Lower lobe of right lung (tissue), 2 donors: ENCODE measurements at regions not wholly inside any gene's neighbourhood (a gene's known extent, or its start where the extent isn't known, plus 50 kb on each side); places are given as distances from the start of the nearest gene placed in this dataset.
A peak's percentile ranks its signal among the peaks of the same experiment; 100 is the strongest.

Experiments
- ATAC-seq, 2 donors: fragments of 200-7000 bp; cut with Tn5 transposase; one replicate each; pipeline ENCODE4 v1.9.1; 2020 to 2022; ENCODE audit warnings: mild to moderate bottlenecking in 2 of 2, moderate library complexity in 2 of 2
- DNase-seq: peaks from one replicate; pipeline ENCODE4 v3.0.0-alpha.2; 2020
- H3K27ac ChIP-seq: fragments of 200-600 bp; one replicate; pipeline ENCODE4 v1.8.0; 2022
- H3K27me3 ChIP-seq: fragments of 200-600 bp; one replicate; pipeline ENCODE4 v1.8.0; 2022; ENCODE audit warnings: low read depth
- H3K36me3 ChIP-seq: fragments of 200-600 bp; one replicate; pipeline ENCODE4 v1.8.0; 2022; ENCODE audit warnings: mild to moderate bottlenecking
- H3K4me1 ChIP-seq: fragments of 200-600 bp; one replicate; pipeline ENCODE4 v1.8.0; 2022
- H3K4me3 ChIP-seq: fragments of 200-600 bp; one replicate; pipeline ENCODE4 v1.8.0; 2022; ENCODE audit warnings: mild to moderate bottlenecking
- H3K9me3 ChIP-seq: fragments of 200-600 bp; one replicate; pipeline ENCODE4 v1.8.0; 2022
- CTCF ChIP-seq: fragments of 200-600 bp; IDR thresholded peaks from one replicate; pipeline ENCODE4 v1.8.0; 2022; ENCODE audit warnings: antibody characterized with exemption, mild to moderate bottlenecking
- intact Hi-C: fragments of 100-400 bp; cut with DNase I; formaldehyde crosslinking; loops from one replicate; pipeline ENCODE4 v1.11.0; 2022
- donor health status: DM: no; HTN: yes; CAD: no; lungs with severe emphysema.

GRCh38 chr18:22307528-22307927, 110.2 kb downstream of the CTAGE1 start:
- intact Hi-C loops: no loop called here
- ATAC-seq: peak; percentile 43 to 51
- Histone ChIP-seq H3K4me1 (no peaks in the 10 kb centered on the region), H3K9me3 (no peaks in the 10 kb centered on the region), H3K27me3 (no peaks in the 10 kb centered on the region), H3K36me3 (no peaks in the 10 kb centered on the region), H3K4me3 (no peak overlapping the region), H3K27ac (no peak overlapping the region)
- no peak for DNase-seq
- no peak for TF ChIP-seq CTCF

GRCh38 chr18:22303927-22304326, 113.8 kb downstream of the CTAGE1 start:
- no peak for TF ChIP-seq CTCF
- DNase-seq: no peak
- H3K27me3 ChIP-seq: no peaks in the 10 kb centered on the region
- no peaks in the 10 kb centered on the region for H3K36me3 ChIP-seq
- H3K4me3 ChIP-seq: no peak overlapping the region
- intact Hi-C loops: no loop called here
- no peaks in the 10 kb centered on the region for H3K4me1 ChIP-seq
- no peak overlapping the region for H3K27ac ChIP-seq
- ATAC-seq: no peak
- H3K9me3 ChIP-seq: no peaks in the 10 kb centered on the region

GRCh38 chr18:22302144-22302543, 115.6 kb downstream of the CTAGE1 start:
- TF ChIP-seq CTCF: no peak
- H3K4me1 ChIP-seq: no peaks in the 10 kb centered on the region
- H3K4me3 ChIP-seq: no peak overlapping the region
- ATAC-seq: peak; percentile 70 to 83
- H3K9me3 ChIP-seq: no peaks in the 10 kb centered on the region
- no peak for DNase-seq
- no peaks in the 10 kb centered on the region for H3K36me3 ChIP-seq
- peak overlapping the region; percentile 28 for H3K27ac ChIP-seq
- no peaks in the 10 kb centered on the region for H3K27me3 ChIP-seq
- intact Hi-C loops: no loop called here

GRCh38 chr18:22300665-22301636, 116.8 kb downstream of the CTAGE1 start:
- Histone ChIP-seq H3K9me3 (no peaks in the 10 kb centered on the region), H3K27ac (no peak overlapping the region), H3K4me3 (no peak overlapping the region), H3K4me1 (no peaks in the 10 kb centered on the region), H3K27me3 (no peaks in the 10 kb centered on the region), H3K36me3 (no peaks in the 10 kb centered on the region)
- ATAC-seq: peak in 1 of 2 donors; percentile 36
- no peak for TF ChIP-seq CTCF
- intact Hi-C loops: no loop called here
- no peak for DNase-seq

- ATAC-seq: no peak
- intact Hi-C loops: no loop called here
- no peak overlapping the region for H3K4me3 ChIP-seq
- no peaks in the 10 kb centered on the region for H3K9me3 ChIP-seq
- no peaks in the 10 kb centered on the region for H3K27me3 ChIP-seq
- no peaks in the 10 kb centered on the region for H3K4me1 ChIP-seq
- H3K36me3 ChIP-seq: no peaks in the 10 kb centered on the region
- no peak overlapping the region for H3K27ac ChIP-seq
- DNase-seq: no peak
- no peak for TF ChIP-seq CTCF
Observed at GRCh38 chr18:22297008-22297407, 120.7 kb downstream of the CTAGE1 start.
